H9 (cell line): ENCODE measurements at regions not wholly inside any gene's neighbourhood (a gene's known extent, or its start where the extent isn't known, plus 50 kb on each side); places are given as distances from the start of the nearest gene placed in this dataset.

Experiments
- DNase-seq: peaks from one replicate; pipeline ENCODE4 v3.0.0-alpha.2; 2017
- H2AFZ ChIP-seq: one replicate; pipeline ENCODE4 v1.6.1; 2013; ENCODE audit warnings: mild to moderate bottlenecking, low read length, control low read depth, moderate library complexity
- H2AK5ac ChIP-seq: 2 replicates; pipeline ENCODE4 v1.6.1; 2013; ENCODE audit warnings: low read length, control low read depth, mixed read lengths; ENCODE audit not compliant: insufficient read length
- H2BK120ac ChIP-seq: one replicate; pipeline ENCODE4 v1.6.1; 2013; ENCODE audit warnings: low read depth, mild to moderate bottlenecking, low read length, control low read depth, inconsistent platforms; ENCODE audit not compliant: poor library complexity, severe bottlenecking
- H2BK12ac ChIP-seq: 2 replicates; pipeline ENCODE4 v1.6.1; 2013; ENCODE audit warnings: low read length, control low read depth, mixed read lengths, low read depth; ENCODE audit not compliant: insufficient read length
- H2BK15ac ChIP-seq: 2 replicates; pipeline ENCODE4 v1.6.1; 2013; ENCODE audit warnings: low read depth, low read length, control low read depth
- H2BK20ac ChIP-seq: one replicate; pipeline ENCODE4 v1.6.1; 2013; ENCODE audit warnings: low read depth, mild to moderate bottlenecking, low read length, control low read depth, inconsistent platforms; ENCODE audit not compliant: poor library complexity, severe bottlenecking
- H2BK5ac ChIP-seq: 2 replicates; pipeline ENCODE4 v1.6.1; 2013; ENCODE audit warnings: low read length, control low read depth, mixed read lengths; ENCODE audit not compliant: insufficient read length
- H3K14ac ChIP-seq: 2 replicates; pipeline ENCODE4 v1.6.1; 2013; ENCODE audit warnings: low read length, control low read depth; ENCODE audit not compliant: insufficient read depth
- H3K18ac ChIP-seq: 2 replicates; pipeline ENCODE4 v1.6.1; 2013; ENCODE audit warnings: low read depth, mild to moderate bottlenecking, mixed read lengths, low read length, control low read depth; ENCODE audit not compliant: insufficient read length
- H3K23ac ChIP-seq: 2 replicates; pipeline ENCODE4 v1.6.1; 2013; ENCODE audit warnings: low read length, control low read depth, mixed read lengths, low read depth; ENCODE audit not compliant: insufficient read length
- H3K23me2 ChIP-seq: 2 replicates; pipeline ENCODE4 v1.6.1; 2013; ENCODE audit warnings: low read depth, mild to moderate bottlenecking, mixed read lengths, low read length, control low read depth; ENCODE audit not compliant: insufficient read length, poor library complexity, severe bottlenecking
- H3K27ac ChIP-seq: 2 replicates; pipeline ENCODE4 v1.5.1; 2013; ENCODE audit warnings: low read length, control low read depth, mixed read lengths, low read depth; ENCODE audit not compliant: insufficient read length
- H3K27me3 ChIP-seq: 2 replicates; pipeline ENCODE4 v1.6.1; 2013; ENCODE audit warnings: low read length, control low read depth, inconsistent platforms; ENCODE audit not compliant: insufficient read depth
- H3K4ac ChIP-seq: 2 replicates; pipeline ENCODE4 v1.6.1; 2013; ENCODE audit warnings: low read depth, mild to moderate bottlenecking, control low read depth, inconsistent platforms, low read length, moderate library complexity
- H3K4me1 ChIP-seq: 2 replicates; pipeline ENCODE4 v1.6.1; 2013; ENCODE audit warnings: low read length, control low read depth, inconsistent platforms; ENCODE audit not compliant: insufficient read depth
- H3K4me2 ChIP-seq: 2 replicates; pipeline ENCODE4 v1.6.1; 2013; ENCODE audit warnings: low read length, control low read depth, mixed read lengths; ENCODE audit not compliant: insufficient read length, insufficient read depth
- H3K56ac ChIP-seq: 2 replicates; pipeline ENCODE4 v1.6.1; 2013; ENCODE audit warnings: low read depth, mild to moderate bottlenecking, mixed read lengths, low read length, control low read depth; ENCODE audit not compliant: insufficient read length
- H3K79me1 ChIP-seq: 2 replicates; pipeline ENCODE4 v1.6.1; 2013; ENCODE audit warnings: low read depth, mild to moderate bottlenecking, moderate library complexity, low read length, control low read depth, inconsistent platforms; ENCODE audit not compliant: insufficient read depth, poor library complexity, severe bottlenecking
- H3K79me2 ChIP-seq: 2 replicates; pipeline ENCODE4 v1.6.1; 2013; ENCODE audit warnings: low read length, control low read depth, inconsistent platforms; ENCODE audit not compliant: insufficient read depth
- H3K9ac ChIP-seq: 2 replicates; pipeline ENCODE4 v1.6.1; 2013; ENCODE audit warnings: low read length, control low read depth, mixed read lengths; ENCODE audit not compliant: insufficient read length; ENCODE audit errors: extremely low read depth
- H3K9me3 ChIP-seq: one replicate; pipeline ENCODE4 v1.6.1; 2013; ENCODE audit warnings: low read depth, low read length, inconsistent platforms; ENCODE audit not compliant: control insufficient read depth
- H3T11ph ChIP-seq: one replicate; pipeline ENCODE4 v1.6.1; 2013; ENCODE audit warnings: mild to moderate bottlenecking, low read length, control low read depth, inconsistent platforms
- H4K20me1 ChIP-seq: one replicate; pipeline ENCODE4 v1.6.1; 2013; ENCODE audit not compliant: control insufficient read depth, insufficient read length, insufficient read depth
- H4K5ac ChIP-seq: 2 replicates; pipeline ENCODE4 v1.6.1; 2013; ENCODE audit warnings: low read depth, mild to moderate bottlenecking, mixed read lengths, low read length, control low read depth; ENCODE audit not compliant: insufficient read length
- H4K8ac ChIP-seq: replicated peaks from 2 replicates; pipeline ENCODE4 v1.6.1; 2013; ENCODE audit warnings: low read length, control low read depth, mixed read lengths, low read depth; ENCODE audit not compliant: insufficient read length
- H4K91ac ChIP-seq: 2 replicates; pipeline ENCODE4 v1.6.1; 2013; ENCODE audit warnings: low read depth, mild to moderate bottlenecking, moderate library complexity, mixed read lengths, low read length, control low read depth; ENCODE audit not compliant: insufficient read length
- H3K27ac Mint-ChIP-seq, 3 experiments: 2 replicates in 2 of 3; 3 replicates in 1 of 3; pipeline ENCODE4 v1.8.0; 2020 to 2021; ENCODE audit warnings: mixed read lengths in 3 of 3, mild to moderate bottlenecking in 1 of 3, moderate library complexity in 1 of 3
- H3K27me3 Mint-ChIP-seq: 2 replicates; pipeline ENCODE4 v1.8.0; 2021; ENCODE audit warnings: low read depth, mild to moderate bottlenecking, moderate library complexity, mixed read lengths
- H3K36me3 Mint-ChIP-seq, 3 experiments: 2 replicates in 2 of 3; 3 replicates in 1 of 3; pipeline ENCODE4 v1.8.0; 2020 to 2021; ENCODE audit warnings: low read depth in 3 of 3, mixed read lengths in 3 of 3; ENCODE audit not compliant: insufficient read depth in 1 of 3
- H3K4me1 Mint-ChIP-seq, 2 experiments: 2 replicates each; pipeline ENCODE4 v1.8.0; 2020; ENCODE audit warnings: mixed read lengths in 2 of 2
- H3K4me3 Mint-ChIP-seq, 2 experiments: 2 replicates in 1 of 2; 3 replicates in 1 of 2; pipeline ENCODE4 v1.8.0; 2020 to 2021; ENCODE audit warnings: mild to moderate bottlenecking in 2 of 2, mixed read lengths in 2 of 2, moderate library complexity in 1 of 2
- H3K9me3 Mint-ChIP-seq, 2 experiments: 2 replicates in 1 of 2; 3 replicates in 1 of 2; pipeline ENCODE4 v1.8.0; 2020; ENCODE audit warnings: mild to moderate bottlenecking in 2 of 2, mixed read lengths in 2 of 2, moderate library complexity in 1 of 2
- CTCF ChIP-seq: fragments of 200-600 bp; sonication (generic); conservative IDR thresholded peaks from 3 replicates; pipeline ENCODE4 v1.8.0; 2021; ENCODE audit warnings: antibody characterized with exemption, mild to moderate bottlenecking
- WGBS: extraction: QIAGEN DNeasy Blood & Tissue Kit; methylation state at CpG from one replicate; pipeline ENCODE4 v1.1.7; 2013; ENCODE audit warnings: missing lambda C conversion rate, low lambda C conversion rate, mixed read lengths; ENCODE audit not compliant: insufficient read length; ENCODE audit errors: extremely low coverage; 5-methylcytosine and 5-hydroxymethylcytosine counted together

- no peaks in the 10 kb centered on the region for H4K20me1 ChIP-seq
- DNase-seq = no peak
- H3K9me3 ChIP-seq = no peaks in the 10 kb centered on the region
- no peak overlapping the region for H2BK120ac ChIP-seq
- H3K23me2 ChIP-seq = no peaks in the 10 kb centered on the region
- no peaks in the 10 kb centered on the region for H3K79me1 ChIP-seq
- no peak overlapping the region; the same call in 1 of the 2 replicates for H3K14ac ChIP-seq
- H4K8ac ChIP-seq = no peak overlapping the region
- no peak overlapping the region for H2BK20ac ChIP-seq
- no peak overlapping the region for H3K4me3 Mint-ChIP-seq
- no peak overlapping the region for H3K27ac Mint-ChIP-seq
- no peaks in the 10 kb centered on the region for H3K36me3 Mint-ChIP-seq
- H2AFZ ChIP-seq = no peak overlapping the region
- H3K23ac ChIP-seq = no peak overlapping the region
- H3T11ph ChIP-seq = no peak overlapping the region
- no peaks in the 10 kb centered on the region for H3K4me1 Mint-ChIP-seq
- H3K4ac ChIP-seq = no peak overlapping the region
- no peak overlapping the region for H3K27ac ChIP-seq
- H3K4me1 ChIP-seq = no peaks in the 10 kb centered on the region
- H4K5ac ChIP-seq = no peak overlapping the region
- no peak overlapping the region for H4K91ac ChIP-seq
- no CpG with 5 or more reads among the region's 7 CpGs for WGBS
- no peaks in the 10 kb centered on the region for H3K9me3 Mint-ChIP-seq
- H3K79me2 ChIP-seq = no peaks in the 10 kb centered on the region
- peaks cover 5% of the 10 kb centered on the region; the same call in 1 of the 2 replicates for H3K27me3 Mint-ChIP-seq
- H2AK5ac ChIP-seq = peak overlapping the region; percentile 66
- no peak for TF ChIP-seq CTCF
- no peak overlapping the region for H2BK12ac ChIP-seq
- H3K27me3 ChIP-seq = no peaks in the 10 kb centered on the region
- no peak overlapping the region for H2BK15ac ChIP-seq
- no peak overlapping the region for H3K18ac ChIP-seq
- H3K4me2 ChIP-seq = no peak overlapping the region
- H3K56ac ChIP-seq = no peak overlapping the region
- no peak overlapping the region for H3K9ac ChIP-seq
- H2BK5ac ChIP-seq = no peak overlapping the region
These were observed 556.9 kb upstream of the RBFOX1 start for GRCh38 chr16:6775712-6776111.
